Globus pallidus (tissue), 1 donor: ENCODE measurements at regions not wholly inside any gene's neighbourhood (a gene's known extent, or its start where the extent isn't known, plus 50 kb on each side); places are given as distances from the start of the nearest gene placed in this dataset.
A peak's percentile ranks its signal among the peaks of the same experiment; 100 is the strongest.
"Not testable (repeated sequence)": the region's sequence is repeated elsewhere in the genome, so short reads cannot be mapped to it uniquely, and the experiment has no call there.

ENCODE experiments used
- DNase-seq: peaks from one replicate; pipeline ENCODE4 v3.0.0-alpha.2; 2015; ENCODE audit warnings: low spot score

GRCh38 chr7:6990426-6991152, 164.5 kb upstream of the CCZ1B start:
- not testable (repeated sequence) for DNase-seq

GRCh38 chr7:6991169-6991611, 165.1 kb upstream of the CCZ1B start:
- DNase-seq, result not testable (repeated sequence)

- DNase-seq, result not testable (repeated sequence)
Measured at GRCh38 chr7:6991686-6992085, 165.6 kb upstream of the CCZ1B start.

GRCh38 chr7:6992133-6992532, 166.1 kb upstream of the CCZ1B start:
- not testable (repeated sequence) for DNase-seq

- not testable (repeated sequence) for DNase-seq
Measured at GRCh38 chr7:6995026-6995425, 169.0 kb upstream of the CCZ1B start.

- DNase-seq, result not testable (repeated sequence)
Measured at GRCh38 chr7:6995493-6996289, 169.6 kb upstream of the CCZ1B start.

- DNase-seq, result not testable (repeated sequence)
Measured at GRCh38 chr7:6999067-6999666, 173.1 kb upstream of the CCZ1B start.

GRCh38 chr7:7002418-7003062, 176.5 kb upstream of the CCZ1B start:
- DNase-seq, result no peak

- no peak for DNase-seq
Measured at GRCh38 chr7:7005303-7005702, 177.0 kb upstream of the C1GALT1 start.

GRCh38 chr7:7005949-7006348, 176.4 kb upstream of the C1GALT1 start:
- DNase-seq, result not testable (repeated sequence)

GRCh38 chr7:7011241-7011640, 171.1 kb upstream of the C1GALT1 start:
- DNase-seq, result not testable (repeated sequence)

GRCh38 chr7:7011751-7012150, 170.6 kb upstream of the C1GALT1 start:
- not testable (repeated sequence) for DNase-seq

GRCh38 chr7:7014827-7015595, 167.3 kb upstream of the C1GALT1 start:
- DNase-seq, result peak; percentile 7

- no peak for DNase-seq
Measured at GRCh38 chr7:7017707-7018280, 164.6 kb upstream of the C1GALT1 start.

- no peak for DNase-seq
Measured at GRCh38 chr7:7018290-7018689, 164.1 kb upstream of the C1GALT1 start.

- no peak for DNase-seq
Measured at GRCh38 chr7:7032221-7032620, 150.1 kb upstream of the C1GALT1 start.

GRCh38 chr7:7035851-7036250, 146.5 kb upstream of the C1GALT1 start:
- DNase-seq, result no peak

- not testable (repeated sequence) for DNase-seq
Measured at GRCh38 chr7:7042286-7042893, 140.0 kb upstream of the C1GALT1 start.

GRCh38 chr7:7044806-7045205, 137.5 kb upstream of the C1GALT1 start:
- no peak for DNase-seq

GRCh38 chr7:7048213-7048612, 134.1 kb upstream of the C1GALT1 start:
- DNase-seq, result no peak
